ENCODE measurements at regions not wholly inside any gene's neighbourhood (a gene's known extent, or its start where the extent isn't known, plus 50 kb on each side); places are given as distances from the start of the nearest gene placed in this dataset.

- intact Hi-C loops (cut with micrococcal nuclease): no loop called here
Measured at GRCh38 chr1:164250365-164250764, 308.6 kb upstream of the PBX1 start.

GRCh38 chr1:164256456-164256855 lies 302.5 kb upstream of the PBX1 start:
- intact Hi-C loops (cut with micrococcal nuclease): no loop called here

- intact Hi-C loops (cut with micrococcal nuclease): no loop called here
Measured at GRCh38 chr1:164261691-164262240, 297.2 kb upstream of the PBX1 start.

- intact Hi-C loops (cut with micrococcal nuclease): no loop called here
Measured at GRCh38 chr1:164263540-164263939, 295.4 kb upstream of the PBX1 start.

- intact Hi-C loops (cut with micrococcal nuclease): no loop called here
Measured at GRCh38 chr1:164265232-164265631, 293.8 kb upstream of the PBX1 start.

GRCh38 chr1:164272156-164272555 lies 286.8 kb upstream of the PBX1 start:
- intact Hi-C loops (cut with micrococcal nuclease): no loop called here

GRCh38 chr1:164296172-164296571 lies 262.8 kb upstream of the PBX1 start:
- intact Hi-C loops (cut with micrococcal nuclease): no loop called here

GRCh38 chr1:164308101-164308500 lies 250.9 kb upstream of the PBX1 start:
- intact Hi-C loops (cut with micrococcal nuclease): no loop called here

GRCh38 chr1:164310166-164310565 lies 248.8 kb upstream of the PBX1 start:
- intact Hi-C loops (cut with micrococcal nuclease): no loop called here

- intact Hi-C loops (cut with micrococcal nuclease): no loop called here
Measured at GRCh38 chr1:164311377-164311776, 247.6 kb upstream of the PBX1 start.

GRCh38 chr1:164320790-164321731 lies 237.9 kb upstream of the PBX1 start:
- intact Hi-C loops (cut with micrococcal nuclease): no loop called here

GRCh38 chr1:164325786-164326185 lies 233.2 kb upstream of the PBX1 start:
- intact Hi-C loops (cut with micrococcal nuclease): no loop called here

GRCh38 chr1:164333387-164333786 lies 225.6 kb upstream of the PBX1 start:
- intact Hi-C loops (cut with micrococcal nuclease): no loop called here

GRCh38 chr1:164337394-164337793 lies 221.6 kb upstream of the PBX1 start:
- intact Hi-C loops (cut with micrococcal nuclease): no loop called here

- intact Hi-C loops (cut with micrococcal nuclease): no loop called here
Measured at GRCh38 chr1:164337885-164338284, 221.1 kb upstream of the PBX1 start.

- intact Hi-C loops (cut with micrococcal nuclease): no loop called here
Measured at GRCh38 chr1:164343189-164343588, 215.8 kb upstream of the PBX1 start.

- intact Hi-C loops (cut with micrococcal nuclease): no loop called here
Measured at GRCh38 chr1:164347980-164348379, 211.0 kb upstream of the PBX1 start.

GRCh38 chr1:164356511-164356910 lies 202.5 kb upstream of the PBX1 start:
- intact Hi-C loops (cut with micrococcal nuclease): no loop called here

- intact Hi-C loops (cut with micrococcal nuclease): no loop called here
Measured at GRCh38 chr1:164360265-164360664, 198.7 kb upstream of the PBX1 start.

GRCh38 chr1:164361927-164362326 lies 197.1 kb upstream of the PBX1 start:
- intact Hi-C loops (cut with micrococcal nuclease): no loop called here

- intact Hi-C loops (cut with micrococcal nuclease): no loop called here
Measured at GRCh38 chr1:164363980-164364379, 195.0 kb upstream of the PBX1 start.

- intact Hi-C loops (cut with micrococcal nuclease): no loop called here
Measured at GRCh38 chr1:164366014-164366413, 193.0 kb upstream of the PBX1 start.
